B cell (primary cell): ENCODE measurements at regions not wholly inside any gene's neighbourhood (a gene's known extent, or its start where the extent isn't known, plus 50 kb on each side); places are given as distances from the start of the nearest gene placed in this dataset.

Experiments
- EZH2 ChIP-seq: IDR thresholded peaks from 2 replicates; pipeline ENCODE4 v1.6.1; 2012; ENCODE audit warnings: borderline replicate concordance, low read depth, mild to moderate bottlenecking, moderate library complexity, low read length; ENCODE audit not compliant: insufficient read depth, poor library complexity, severe bottlenecking
- TF ChIP-seq, protein P1 (sequence below): fragments of 200-600 bp; IDR thresholded peaks from one replicate; pipeline ENCODE4 v1.8.0; 2022; ENCODE audit warnings: antibody characterized with exemption, mild to moderate bottlenecking

DNA sequence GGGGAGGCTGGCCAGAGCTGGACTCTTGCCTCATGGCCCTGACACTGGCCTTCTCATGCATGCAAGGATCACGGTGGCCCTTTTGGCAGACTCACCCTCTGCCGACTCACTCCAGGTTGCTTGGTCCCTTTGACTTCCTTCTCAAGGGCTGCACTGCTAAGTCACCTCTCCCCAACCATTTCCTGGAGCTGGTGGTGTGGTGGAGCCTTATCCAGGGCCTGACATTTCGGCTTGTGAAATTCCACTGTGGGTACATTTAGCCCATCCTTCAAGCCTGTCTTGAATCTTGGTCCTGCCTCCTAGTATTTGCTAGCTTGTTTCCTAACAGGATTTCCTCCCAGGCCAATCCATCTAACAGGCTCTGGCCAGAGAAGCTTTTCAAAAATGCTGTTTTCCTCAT is 52.6 kb upstream of the JUN start:
- TF ChIP-seq, protein P1, sequence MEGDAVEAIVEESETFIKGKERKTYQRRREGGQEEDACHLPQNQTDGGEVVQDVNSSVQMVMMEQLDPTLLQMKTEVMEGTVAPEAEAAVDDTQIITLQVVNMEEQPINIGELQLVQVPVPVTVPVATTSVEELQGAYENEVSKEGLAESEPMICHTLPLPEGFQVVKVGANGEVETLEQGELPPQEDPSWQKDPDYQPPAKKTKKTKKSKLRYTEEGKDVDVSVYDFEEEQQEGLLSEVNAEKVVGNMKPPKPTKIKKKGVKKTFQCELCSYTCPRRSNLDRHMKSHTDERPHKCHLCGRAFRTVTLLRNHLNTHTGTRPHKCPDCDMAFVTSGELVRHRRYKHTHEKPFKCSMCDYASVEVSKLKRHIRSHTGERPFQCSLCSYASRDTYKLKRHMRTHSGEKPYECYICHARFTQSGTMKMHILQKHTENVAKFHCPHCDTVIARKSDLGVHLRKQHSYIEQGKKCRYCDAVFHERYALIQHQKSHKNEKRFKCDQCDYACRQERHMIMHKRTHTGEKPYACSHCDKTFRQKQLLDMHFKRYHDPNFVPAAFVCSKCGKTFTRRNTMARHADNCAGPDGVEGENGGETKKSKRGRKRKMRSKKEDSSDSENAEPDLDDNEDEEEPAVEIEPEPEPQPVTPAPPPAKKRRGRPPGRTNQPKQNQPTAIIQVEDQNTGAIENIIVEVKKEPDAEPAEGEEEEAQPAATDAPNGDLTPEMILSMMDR, result no peak
- no peak for TF ChIP-seq EZH2
